Type B pancreatic cell (in vitro differentiated cells): ENCODE measurements at regions not wholly inside any gene's neighbourhood (a gene's known extent, or its start where the extent isn't known, plus 50 kb on each side); places are given as distances from the start of the nearest gene placed in this dataset.

Experiments used
- DNase-seq: peaks from one replicate; pipeline ENCODE4 v3.0.0; 2021; ENCODE audit warnings: mixed read lengths; ENCODE audit not compliant: unreplicated experiment; ENCODE audit errors: extremely low spot score
- H3K27ac Mint-ChIP-seq: 2 replicates; pipeline ENCODE4 v1.8.0; 2021; ENCODE audit warnings: mild to moderate bottlenecking, mixed read lengths
- H3K27me3 Mint-ChIP-seq: 2 replicates; pipeline ENCODE4 v1.8.0; 2021; ENCODE audit warnings: mixed read lengths
- H3K36me3 Mint-ChIP-seq: 2 replicates; pipeline ENCODE4 v1.8.0; 2021; ENCODE audit warnings: mixed read lengths
- H3K4me1 Mint-ChIP-seq: one replicate; pipeline ENCODE4 v1.8.0; 2021; ENCODE audit warnings: mixed read lengths; ENCODE audit not compliant: unreplicated experiment
- H3K4me3 Mint-ChIP-seq: 2 replicates; pipeline ENCODE4 v1.8.0; 2021; ENCODE audit warnings: mild to moderate bottlenecking, mixed read lengths
- H3K9me3 Mint-ChIP-seq: 2 replicates; pipeline ENCODE4 v1.8.0; 2021; ENCODE audit warnings: mixed read lengths
- TF ChIP-seq, protein P1 (sequence below): fragments of 200-600 bp; sonication (generic); conservative IDR thresholded peaks from 2 replicates; pipeline ENCODE4 v1.5.0; 2021; ENCODE audit warnings: antibody characterized with exemption, mild to moderate bottlenecking

- Mint-ChIP-seq H3K9me3 (no peaks in the 10 kb centered on the region), H3K27ac (no peak overlapping the region), H3K27me3 (peaks cover 44% of the 10 kb centered on the region), H3K4me1 (no peaks in the 10 kb centered on the region), H3K4me3 (no peak overlapping the region), H3K36me3 (no peaks in the 10 kb centered on the region)
- TF ChIP-seq, protein P1, sequence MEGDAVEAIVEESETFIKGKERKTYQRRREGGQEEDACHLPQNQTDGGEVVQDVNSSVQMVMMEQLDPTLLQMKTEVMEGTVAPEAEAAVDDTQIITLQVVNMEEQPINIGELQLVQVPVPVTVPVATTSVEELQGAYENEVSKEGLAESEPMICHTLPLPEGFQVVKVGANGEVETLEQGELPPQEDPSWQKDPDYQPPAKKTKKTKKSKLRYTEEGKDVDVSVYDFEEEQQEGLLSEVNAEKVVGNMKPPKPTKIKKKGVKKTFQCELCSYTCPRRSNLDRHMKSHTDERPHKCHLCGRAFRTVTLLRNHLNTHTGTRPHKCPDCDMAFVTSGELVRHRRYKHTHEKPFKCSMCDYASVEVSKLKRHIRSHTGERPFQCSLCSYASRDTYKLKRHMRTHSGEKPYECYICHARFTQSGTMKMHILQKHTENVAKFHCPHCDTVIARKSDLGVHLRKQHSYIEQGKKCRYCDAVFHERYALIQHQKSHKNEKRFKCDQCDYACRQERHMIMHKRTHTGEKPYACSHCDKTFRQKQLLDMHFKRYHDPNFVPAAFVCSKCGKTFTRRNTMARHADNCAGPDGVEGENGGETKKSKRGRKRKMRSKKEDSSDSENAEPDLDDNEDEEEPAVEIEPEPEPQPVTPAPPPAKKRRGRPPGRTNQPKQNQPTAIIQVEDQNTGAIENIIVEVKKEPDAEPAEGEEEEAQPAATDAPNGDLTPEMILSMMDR: no peak
- no peak for DNase-seq
These were observed 324.1 kb downstream of the RBM26 start for GRCh38 chr13:79081942-79082341.

DNA sequence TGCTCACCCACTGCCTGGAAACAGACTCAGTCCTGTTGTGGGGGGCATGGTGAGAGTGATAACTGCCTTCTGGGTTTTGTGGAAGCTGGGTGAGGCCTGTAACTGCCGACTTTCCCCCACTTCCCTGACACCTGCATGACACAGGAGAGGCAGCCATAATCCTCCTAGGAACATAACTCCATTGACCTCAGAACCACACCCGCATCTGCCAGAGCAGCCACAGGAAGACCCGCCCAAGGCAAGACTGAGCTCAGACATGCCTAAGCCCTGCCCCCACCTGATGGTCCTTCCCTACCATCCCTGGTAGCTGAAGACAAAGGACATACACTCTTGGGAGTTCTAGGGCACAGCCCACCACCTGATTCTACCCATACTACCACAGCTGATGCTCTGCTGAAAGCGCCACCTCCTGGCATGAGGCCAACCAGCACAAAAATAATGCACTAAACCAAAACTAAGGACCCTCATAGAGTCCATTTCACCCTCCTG lies 326.7 kb downstream of the RBM26 start:
- H3K27ac Mint-ChIP-seq: no peak overlapping the region
- TF ChIP-seq, protein P1: no peak

DNA sequence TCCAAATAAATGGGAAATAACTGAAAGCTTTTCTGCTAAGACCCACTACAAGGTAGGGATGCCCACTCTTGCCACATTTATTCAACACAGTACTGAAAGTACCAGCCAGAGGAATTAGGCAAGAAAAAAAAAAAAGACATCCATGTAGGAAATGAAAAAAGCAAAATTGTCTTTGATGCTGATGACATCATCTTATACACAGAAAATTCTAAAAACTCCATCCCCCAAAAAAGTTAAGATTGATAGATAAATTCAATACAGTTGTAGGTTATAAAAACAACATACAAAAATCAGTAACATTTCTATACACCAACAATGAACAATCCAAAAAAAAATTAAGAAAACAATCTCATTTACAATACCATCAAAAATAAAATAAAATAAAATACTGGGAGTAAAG lies 330.4 kb downstream of the RBM26 start:
- Mint-ChIP-seq H3K36me3 (no peaks in the 10 kb centered on the region), H3K9me3 (no peaks in the 10 kb centered on the region), H3K4me3 (no peak overlapping the region), H3K4me1 (no peaks in the 10 kb centered on the region), H3K27me3 (peaks cover 13% of the 10 kb centered on the region), H3K27ac (no peak overlapping the region)
- DNase-seq: no peak
- TF ChIP-seq, protein P1: no peak

More for the DNA sequence above, 326.7 kb downstream of the RBM26 start:
- Mint-ChIP-seq H3K4me1 (no peaks in the 10 kb centered on the region), H3K27me3 (peaks cover 28% of the 10 kb centered on the region), H3K36me3 (no peaks in the 10 kb centered on the region), H3K9me3 (no peaks in the 10 kb centered on the region), H3K4me3 (no peak overlapping the region)
- no peak for DNase-seq

DNA sequence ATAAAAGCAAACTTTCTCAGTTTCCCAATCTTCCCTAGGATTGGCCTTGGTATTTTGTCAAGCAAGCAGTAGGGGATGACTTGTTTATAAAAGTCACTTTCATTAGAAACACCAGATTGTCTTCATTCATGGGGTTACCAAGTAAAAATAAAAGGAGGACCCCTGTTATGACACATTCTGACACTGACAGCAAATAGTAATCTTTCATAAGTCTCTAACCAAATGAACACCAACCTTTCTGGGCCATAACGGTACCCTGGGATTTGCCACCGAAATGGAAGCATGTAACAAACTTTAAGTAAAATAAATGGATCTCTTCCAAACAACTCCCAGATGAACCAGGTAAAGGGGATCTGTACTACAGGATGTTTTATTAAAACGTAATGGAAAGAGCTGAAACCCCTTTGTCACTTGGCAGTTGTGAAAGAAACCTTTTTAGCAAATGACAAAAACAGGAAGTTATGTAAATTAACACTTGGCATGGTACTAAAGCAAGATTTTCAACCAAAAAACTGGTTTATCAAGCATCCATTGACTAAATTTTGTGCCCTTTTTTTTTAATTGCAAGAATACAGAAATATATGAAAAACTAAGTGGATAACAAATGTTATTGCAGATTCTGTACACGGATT lies 335.6 kb downstream of the RBM26 start:
- peaks cover 10% of the 10 kb centered on the region for H3K4me1 Mint-ChIP-seq
- no peak overlapping the region for H3K27ac Mint-ChIP-seq
- no peak for DNase-seq
- no peaks in the 10 kb centered on the region for H3K9me3 Mint-ChIP-seq
- no peak overlapping the region for H3K4me3 Mint-ChIP-seq
- TF ChIP-seq, protein P1: no peak
- no peaks in the 10 kb centered on the region for H3K36me3 Mint-ChIP-seq
- H3K27me3 Mint-ChIP-seq: peaks cover 4% of the 10 kb centered on the region

DNA sequence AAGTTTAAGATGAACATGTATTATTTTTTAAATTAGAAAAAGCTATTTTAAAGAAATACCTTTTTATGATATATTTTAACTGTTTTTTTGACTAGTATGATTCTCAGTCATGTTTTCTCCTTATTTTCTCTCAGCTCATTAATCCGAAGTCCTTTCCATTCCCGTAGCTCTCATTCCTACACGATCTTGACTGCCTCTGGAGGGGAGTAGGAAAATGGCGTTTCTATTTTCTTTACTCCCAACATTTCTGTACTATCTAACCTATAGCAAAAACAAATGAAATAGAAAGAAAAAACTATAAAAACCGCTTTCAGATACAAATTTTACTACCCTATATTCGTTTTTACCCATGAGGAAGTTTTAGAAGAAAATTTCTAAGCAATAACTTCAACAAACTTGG lies 343.8 kb downstream of the RBM26 start:
- Mint-ChIP-seq H3K36me3 (no peaks in the 10 kb centered on the region), H3K4me1 (peaks cover 10% of the 10 kb centered on the region), H3K27me3 (no peaks in the 10 kb centered on the region), H3K4me3 (no peak overlapping the region), H3K9me3 (no peaks in the 10 kb centered on the region), H3K27ac (no peak overlapping the region)
- TF ChIP-seq, protein P1: peak; percentile 36
- no peak for DNase-seq
